ENCODE measurements at regions not wholly inside any gene's neighbourhood (a gene's known extent, or its start where the extent isn't known, plus 50 kb on each side); places are given as distances from the start of the nearest gene placed in this dataset.

DNA sequence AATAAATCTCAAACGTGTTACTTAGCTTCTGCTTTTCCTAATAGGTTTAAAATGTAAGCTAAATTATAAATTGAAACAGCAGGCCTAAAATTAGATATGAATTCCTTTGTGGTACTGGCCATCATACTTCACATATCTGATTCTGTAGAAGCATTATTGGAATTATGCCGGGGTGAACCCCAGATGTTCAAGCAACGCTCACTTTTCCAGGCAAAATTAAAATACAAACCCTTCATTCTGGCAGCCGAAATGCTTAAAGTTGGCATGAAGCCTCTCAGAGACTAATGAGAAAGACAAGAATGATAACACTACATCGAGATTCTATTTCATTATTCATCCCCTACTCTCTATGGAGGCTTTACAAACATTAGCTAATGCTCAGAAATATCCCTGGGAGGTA is 1352.7 kb upstream of the ADGRL2 start:
- Histone ChIP-seq H3K9me2 (ENCODE audit: low read depth, low read length) (no peaks in the 10 kb centered on the region), H3K36me3 (ENCODE audit: insufficient read depth, low read length) (no peaks in the 10 kb centered on the region), H3F3A (ENCODE audit: insufficient read depth, low read length) (no peaks in the 10 kb centered on the region), H3K27ac (ENCODE audit: low read depth, low read length, poor library complexity, severe bottlenecking) (no peak overlapping the region), H3K4me1 (ENCODE audit: insufficient read depth, low read length, severe bottlenecking) (no peaks in the 10 kb centered on the region), H3K79me2 (ENCODE audit: insufficient read depth, low read length) (no peaks in the 10 kb centered on the region), H2AFZ (ENCODE audit: low read length) (no peak overlapping the region), H3K27me3 (ENCODE audit: insufficient read depth, low read length) (no peaks in the 10 kb centered on the region), H3K9me3 (ENCODE audit: low read length) (no peaks in the 10 kb centered on the region), H3K9ac (ENCODE audit: low read length) (no peak overlapping the region), H3K4me3 (ENCODE audit: low read depth, low read length, poor library complexity, severe bottlenecking) (no peak overlapping the region), H3K4me2 (ENCODE audit: low read length) (no peak overlapping the region), H4K20me1 (ENCODE audit: insufficient read depth, low read length) (no peaks in the 10 kb centered on the region)
- TF ChIP-seq EZH2 (IDR thresholded peaks at IDR 0.05; ENCODE audit: borderline replicate concordance, low read length) = no peak
- TF ChIP-seq CTCF (IDR thresholded peaks at IDR 0.05; ENCODE audit: low read length) = no peak

- H3K4me3 ChIP-seq (ENCODE audit: low read depth, low read length, poor library complexity, severe bottlenecking) = no peak overlapping the region
- no peaks in the 10 kb centered on the region for H3K4me1 ChIP-seq (ENCODE audit: insufficient read depth, low read length, severe bottlenecking)
- TF ChIP-seq EZH2 (IDR thresholded peaks at IDR 0.05; ENCODE audit: borderline replicate concordance, low read length) (no peak), CTCF (IDR thresholded peaks at IDR 0.05; ENCODE audit: low read length) (no peak)
- no peak overlapping the region for H3K9ac ChIP-seq (ENCODE audit: low read length)
- H3F3A ChIP-seq (ENCODE audit: insufficient read depth, low read length) = no peaks in the 10 kb centered on the region
- no peaks in the 10 kb centered on the region for H3K27me3 ChIP-seq (ENCODE audit: insufficient read depth, low read length)
- no peak overlapping the region for H3K27ac ChIP-seq (ENCODE audit: low read depth, low read length, poor library complexity, severe bottlenecking)
- H3K9me3 ChIP-seq (ENCODE audit: low read length) = no peaks in the 10 kb centered on the region
- H4K20me1 ChIP-seq (ENCODE audit: insufficient read depth, low read length) = no peaks in the 10 kb centered on the region
- no peak overlapping the region for H2AFZ ChIP-seq (ENCODE audit: low read length)
- H3K36me3 ChIP-seq (ENCODE audit: insufficient read depth, low read length) = no peaks in the 10 kb centered on the region
- no peaks in the 10 kb centered on the region for H3K9me2 ChIP-seq (ENCODE audit: low read depth, low read length)
- H3K79me2 ChIP-seq (ENCODE audit: insufficient read depth, low read length) = no peaks in the 10 kb centered on the region
- no peak overlapping the region for H3K4me2 ChIP-seq (ENCODE audit: low read length)
Measured at GRCh38 chr1:80447526-80447925, 1353.2 kb upstream of the ADGRL2 start.

- Histone ChIP-seq H3K79me2 (ENCODE audit: insufficient read depth, low read length) (no peaks in the 10 kb centered on the region), H3K9ac (ENCODE audit: low read length) (no peak overlapping the region), H3K36me3 (ENCODE audit: insufficient read depth, low read length) (no peaks in the 10 kb centered on the region), H3K4me3 (ENCODE audit: low read depth, low read length, poor library complexity, severe bottlenecking) (no peak overlapping the region), H3K4me2 (ENCODE audit: low read length) (no peak overlapping the region), H3F3A (ENCODE audit: insufficient read depth, low read length) (no peaks in the 10 kb centered on the region), H4K20me1 (ENCODE audit: insufficient read depth, low read length) (no peaks in the 10 kb centered on the region), H3K4me1 (ENCODE audit: insufficient read depth, low read length, severe bottlenecking) (no peaks in the 10 kb centered on the region), H3K9me2 (ENCODE audit: low read depth, low read length) (no peaks in the 10 kb centered on the region), H3K9me3 (ENCODE audit: low read length) (no peaks in the 10 kb centered on the region), H3K27me3 (ENCODE audit: insufficient read depth, low read length) (no peaks in the 10 kb centered on the region), H3K27ac (ENCODE audit: low read depth, low read length, poor library complexity, severe bottlenecking) (no peak overlapping the region), H2AFZ (ENCODE audit: low read length) (no peak overlapping the region)
- TF ChIP-seq CTCF (IDR thresholded peaks at IDR 0.05; ENCODE audit: low read length) (no peak), EZH2 (IDR thresholded peaks at IDR 0.05; ENCODE audit: borderline replicate concordance, low read length) (no peak)
Measured at GRCh38 chr1:80445033-80445432, 1355.7 kb upstream of the ADGRL2 start.
